Neural cell (in vitro differentiated cells): ENCODE measurements at regions not wholly inside any gene's neighbourhood (a gene's known extent, or its start where the extent isn't known, plus 50 kb on each side); places are given as distances from the start of the nearest gene placed in this dataset.

Experiments used
- H2AFZ ChIP-seq: fragments of 200-600, 300-800 bp; sonication (generic), shearing (Covaris generic); 2 replicates; pipeline ENCODE4 v1.6.0; 2014; ENCODE audit warnings: low read depth, mild to moderate bottlenecking, antibody characterized with exemption, low read length, moderate library complexity
- H3F3A ChIP-seq: fragments of 200-600 bp; shearing (Covaris generic); 2 replicates; pipeline ENCODE4 v1.6.1; 2016; ENCODE audit warnings: mild to moderate bottlenecking, moderate library complexity, mixed read lengths, antibody characterized with exemption, low read length; ENCODE audit not compliant: insufficient read depth, poor library complexity, severe bottlenecking
- H3K27ac ChIP-seq: fragments of 200-600, 300-800 bp; sonication (generic), shearing (Covaris generic); 2 replicates; pipeline ENCODE4 v1.5.1; 2014; ENCODE audit warnings: mild to moderate bottlenecking, low read length, moderate library complexity
- H3K27me3 ChIP-seq: fragments of 300-800, 200-600 bp; sonication (generic), shearing (Covaris generic); 2 replicates; pipeline ENCODE4 v1.6.0; 2014; ENCODE audit warnings: mild to moderate bottlenecking, low read depth, low read length, moderate library complexity; ENCODE audit not compliant: insufficient read depth
- H3K36me3 ChIP-seq: fragments of 300-800, 200-600 bp; sonication (generic), shearing (Covaris generic); 2 replicates; pipeline ENCODE4 v1.5.1; 2014; ENCODE audit warnings: mild to moderate bottlenecking, antibody characterized with exemption, low read length, moderate library complexity; ENCODE audit not compliant: insufficient read depth
- H3K4me2 ChIP-seq: fragments of 300-800, 200-600 bp; sonication (generic), shearing (Covaris generic); 2 replicates; pipeline ENCODE4 v1.6.0; 2014; ENCODE audit warnings: mild to moderate bottlenecking, low read length
- H3K4me3 ChIP-seq: fragments of 300-800, 200-600 bp; sonication (generic), shearing (Covaris generic); 2 replicates; pipeline ENCODE4 v1.5.1; 2014; ENCODE audit warnings: mild to moderate bottlenecking, low read length, moderate library complexity
- H3K79me2 ChIP-seq: fragments of 200-600 bp; shearing (Covaris generic); replicated peaks from 2 replicates; pipeline ENCODE4 v1.6.0; 2014; ENCODE audit warnings: mild to moderate bottlenecking, low read length, moderate library complexity; ENCODE audit not compliant: insufficient read depth
- H3K9ac ChIP-seq: fragments of 300-800, 200-600 bp; sonication (generic), shearing (Covaris generic); 2 replicates; pipeline ENCODE4 v1.6.1; 2016; ENCODE audit warnings: mild to moderate bottlenecking, low read length, mixed read lengths
- H3K9me2 ChIP-seq: fragments of 200-600 bp; shearing (Covaris generic); 2 replicates; pipeline ENCODE4 v1.6.1; 2016; ENCODE audit warnings: mild to moderate bottlenecking, low read length, mixed read lengths; ENCODE audit not compliant: insufficient read depth
- H3K9me3 ChIP-seq: fragments of 200-600, 300-800 bp; sonication (generic), shearing (Covaris generic); 2 replicates; pipeline ENCODE4 v1.6.1; 2016; ENCODE audit warnings: mild to moderate bottlenecking, mixed run types, low read length, moderate library complexity, mixed read lengths
- H4K20me1 ChIP-seq: fragments of 200-600 bp; shearing (Covaris generic); 2 replicates; pipeline ENCODE4 v1.6.1; 2016; ENCODE audit warnings: mild to moderate bottlenecking, mixed run types; ENCODE audit not compliant: insufficient read depth
- CTCF ChIP-seq: fragments of 450-650 bp; IDR thresholded peaks from 2 replicates; pipeline ENCODE4 v1.5.1; 2014; ENCODE audit warnings: antibody characterized with exemption, mild to moderate bottlenecking, moderate library complexity; ENCODE audit not compliant: poor library complexity, severe bottlenecking
- EP300 ChIP-seq: fragments of 450-650 bp; conservative IDR thresholded peaks from 2 replicates; pipeline ENCODE4 v1.6.1; 2014; ENCODE audit warnings: antibody characterized with exemption, mild to moderate bottlenecking, moderate library complexity; ENCODE audit not compliant: poor library complexity, severe bottlenecking
- EZH2 ChIP-seq: fragments of 200-600, 300-800 bp; shearing (Covaris generic), sonication (generic); IDR thresholded peaks from 2 replicates; pipeline ENCODE4 v1.6.1; 2014; ENCODE audit warnings: antibody characterized with exemption, low read length, borderline replicate concordance, mild to moderate bottlenecking; ENCODE audit not compliant: insufficient read depth, poor library complexity, severe bottlenecking
- MXI1 ChIP-seq: fragments of 450-650 bp; conservative IDR thresholded peaks from 2 replicates; pipeline ENCODE4 v1.6.1; 2014; ENCODE audit warnings: antibody characterized with exemption, mild to moderate bottlenecking; ENCODE audit not compliant: poor library complexity, severe bottlenecking
- POLR2AphosphoS5 ChIP-seq: IDR thresholded peaks from 2 replicates; pipeline ENCODE4 v1.6.1; 2012
- RAD21 ChIP-seq: fragments of 450-650 bp; conservative IDR thresholded peaks from 2 replicates; pipeline ENCODE4 v1.6.1; 2014; ENCODE audit warnings: antibody characterized with exemption, mild to moderate bottlenecking, moderate library complexity
- SMC3 ChIP-seq: fragments of 450-650 bp; conservative IDR thresholded peaks from 2 replicates; pipeline ENCODE4 v1.6.1; 2014; ENCODE audit warnings: antibody characterized with exemption, mild to moderate bottlenecking, moderate library complexity; ENCODE audit not compliant: poor library complexity
- TAF1 ChIP-seq: IDR thresholded peaks from 2 replicates; pipeline ENCODE4 v1.6.1; 2012; ENCODE audit warnings: low read depth
- TF ChIP-seq, protein P1 (sequence below): IDR thresholded peaks from 2 replicates; pipeline ENCODE4 v1.6.1; 2012; ENCODE audit warnings: borderline replicate concordance

DNA sequence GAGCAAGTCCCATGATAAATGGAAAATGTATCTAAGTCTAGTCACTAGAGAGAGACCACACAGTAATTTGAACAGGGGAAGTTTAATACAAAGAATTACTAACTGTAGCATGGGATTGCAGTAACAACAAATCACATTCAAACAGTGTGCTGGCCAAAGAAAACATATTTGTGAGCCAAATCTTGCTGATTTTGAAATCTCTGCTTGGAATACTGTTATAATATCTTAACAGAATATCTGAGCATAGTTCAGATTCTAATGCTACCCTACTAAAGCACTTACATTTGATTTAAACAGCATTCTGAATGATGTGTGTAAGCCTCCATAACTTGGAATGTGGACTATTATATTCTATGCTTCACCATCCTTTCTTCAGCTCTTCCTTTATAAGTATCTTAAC, 270.0 kb upstream of the BRINP3 start:
- Histone ChIP-seq H4K20me1 (no peaks in the 10 kb centered on the region), H3K79me2 (no peaks in the 10 kb centered on the region), H3K9me2 (no peaks in the 10 kb centered on the region), H2AFZ (no peak overlapping the region), H3F3A (no peaks in the 10 kb centered on the region), H3K27ac (no peak overlapping the region), H3K4me2 (no peak overlapping the region), H3K4me3 (no peak overlapping the region), H3K36me3 (no peaks in the 10 kb centered on the region), H3K9ac (no peak overlapping the region), H3K9me3 (no peaks in the 10 kb centered on the region), H3K27me3 (no peaks in the 10 kb centered on the region)
- no peak for TF ChIP-seq EP300
- TF ChIP-seq, protein P1, sequence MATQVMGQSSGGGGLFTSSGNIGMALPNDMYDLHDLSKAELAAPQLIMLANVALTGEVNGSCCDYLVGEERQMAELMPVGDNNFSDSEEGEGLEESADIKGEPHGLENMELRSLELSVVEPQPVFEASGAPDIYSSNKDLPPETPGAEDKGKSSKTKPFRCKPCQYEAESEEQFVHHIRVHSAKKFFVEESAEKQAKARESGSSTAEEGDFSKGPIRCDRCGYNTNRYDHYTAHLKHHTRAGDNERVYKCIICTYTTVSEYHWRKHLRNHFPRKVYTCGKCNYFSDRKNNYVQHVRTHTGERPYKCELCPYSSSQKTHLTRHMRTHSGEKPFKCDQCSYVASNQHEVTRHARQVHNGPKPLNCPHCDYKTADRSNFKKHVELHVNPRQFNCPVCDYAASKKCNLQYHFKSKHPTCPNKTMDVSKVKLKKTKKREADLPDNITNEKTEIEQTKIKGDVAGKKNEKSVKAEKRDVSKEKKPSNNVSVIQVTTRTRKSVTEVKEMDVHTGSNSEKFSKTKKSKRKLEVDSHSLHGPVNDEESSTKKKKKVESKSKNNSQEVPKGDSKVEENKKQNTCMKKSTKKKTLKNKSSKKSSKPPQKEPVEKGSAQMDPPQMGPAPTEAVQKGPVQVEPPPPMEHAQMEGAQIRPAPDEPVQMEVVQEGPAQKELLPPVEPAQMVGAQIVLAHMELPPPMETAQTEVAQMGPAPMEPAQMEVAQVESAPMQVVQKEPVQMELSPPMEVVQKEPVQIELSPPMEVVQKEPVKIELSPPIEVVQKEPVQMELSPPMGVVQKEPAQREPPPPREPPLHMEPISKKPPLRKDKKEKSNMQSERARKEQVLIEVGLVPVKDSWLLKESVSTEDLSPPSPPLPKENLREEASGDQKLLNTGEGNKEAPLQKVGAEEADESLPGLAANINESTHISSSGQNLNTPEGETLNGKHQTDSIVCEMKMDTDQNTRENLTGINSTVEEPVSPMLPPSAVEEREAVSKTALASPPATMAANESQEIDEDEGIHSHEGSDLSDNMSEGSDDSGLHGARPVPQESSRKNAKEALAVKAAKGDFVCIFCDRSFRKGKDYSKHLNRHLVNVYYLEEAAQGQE, result no peak
- TF ChIP-seq TAF1, result no peak
- no peak for TF ChIP-seq CTCF
- no peak for TF ChIP-seq SMC3
- no peak for TF ChIP-seq RAD21
- TF ChIP-seq MXI1, result no peak

DNA sequence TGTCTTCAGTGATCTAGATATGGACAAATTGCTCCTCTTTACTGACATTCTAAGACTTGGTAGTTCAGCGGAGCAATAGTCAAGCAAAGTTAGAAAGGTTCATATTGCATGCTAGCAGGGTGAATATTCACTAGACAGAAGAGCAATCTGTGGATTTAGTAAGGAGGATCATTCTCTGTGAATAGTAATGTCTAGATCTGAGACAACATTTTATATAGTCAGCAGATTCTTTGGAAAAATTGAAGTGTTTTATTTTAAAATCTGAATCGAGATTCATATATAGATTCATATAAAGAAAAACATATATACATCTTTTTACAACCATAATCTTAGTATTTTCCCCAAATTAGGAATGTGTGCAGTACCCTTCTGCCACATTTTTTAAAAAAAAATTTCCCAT, 274.5 kb upstream of the BRINP3 start:
- H4K20me1 ChIP-seq, result no peaks in the 10 kb centered on the region
- H3K36me3 ChIP-seq, result no peaks in the 10 kb centered on the region
- H3K27me3 ChIP-seq, result no peaks in the 10 kb centered on the region
- H3F3A ChIP-seq, result no peaks in the 10 kb centered on the region
- no peaks in the 10 kb centered on the region for H3K9me2 ChIP-seq
- H3K9ac ChIP-seq, result no peak overlapping the region
- no peaks in the 10 kb centered on the region for H3K79me2 ChIP-seq
- no peak overlapping the region for H3K27ac ChIP-seq
- H2AFZ ChIP-seq, result no peak overlapping the region
- TF ChIP-seq, protein P1, result no peak
- TF ChIP-seq RAD21 (no peak), EP300 (no peak), POLR2AphosphoS5 (no peak), EZH2 (no peak), TAF1 (no peak), MXI1 (no peak), SMC3 (no peak), CTCF (no peak)
- no peak overlapping the region for H3K4me3 ChIP-seq
- H3K4me2 ChIP-seq, result no peak overlapping the region
- no peaks in the 10 kb centered on the region for H3K9me3 ChIP-seq
